HEK293T (cell line): ENCODE measurements at regions not wholly inside any gene's neighbourhood (a gene's known extent, or its start where the extent isn't known, plus 50 kb on each side); places are given as distances from the start of the nearest gene placed in this dataset.

ENCODE experiments used
- ARNT ChIP-seq: fragments of 450-650 bp; IDR thresholded peaks from 2 replicates; pipeline ENCODE4 v1.6.1; 2017; ENCODE audit warnings: mild to moderate bottlenecking
- BHLHE40 ChIP-seq: fragments of 450-650 bp; IDR thresholded peaks from 2 replicates; pipeline ENCODE4 v1.6.1; 2016; ENCODE audit warnings: mild to moderate bottlenecking, moderate library complexity, borderline replicate concordance
- FOXA1 ChIP-seq: fragments of 450-650 bp; IDR thresholded peaks from 2 replicates; pipeline ENCODE4 v1.6.1; 2016; ENCODE audit warnings: mild to moderate bottlenecking
- FOXK2 ChIP-seq: fragments of 450-650 bp; IDR thresholded peaks from 2 replicates; pipeline ENCODE4 v1.6.1; 2016; ENCODE audit warnings: mild to moderate bottlenecking
- FOXM1 ChIP-seq: fragments of 450-650 bp; IDR thresholded peaks from 2 replicates; pipeline ENCODE4 v1.6.1; 2017; ENCODE audit warnings: mild to moderate bottlenecking, borderline replicate concordance
- HDGF ChIP-seq: fragments of 450-650 bp; IDR thresholded peaks from 2 replicates; pipeline ENCODE4 v1.6.1; 2017; ENCODE audit warnings: antibody characterized with exemption, borderline replicate concordance
- L3MBTL2 ChIP-seq: fragments of 450-650 bp; conservative IDR thresholded peaks from 2 replicates; pipeline ENCODE4 v1.6.1; 2016; ENCODE audit warnings: mild to moderate bottlenecking
- LEF1 ChIP-seq: fragments of 450-650 bp; IDR thresholded peaks from 2 replicates; pipeline ENCODE4 v1.6.1; 2017; ENCODE audit warnings: mild to moderate bottlenecking, borderline replicate concordance
- PKNOX1 ChIP-seq: fragments of 450-650 bp; IDR thresholded peaks from 2 replicates; pipeline ENCODE4 v1.6.1; 2016
- SP1 ChIP-seq: fragments of 450-650 bp; IDR thresholded peaks from 2 replicates; pipeline ENCODE4 v1.6.1; 2017
- SUZ12 ChIP-seq: fragments of 450-650 bp; IDR thresholded peaks from 2 replicates; pipeline ENCODE4 v1.6.1; 2016; ENCODE audit warnings: mild to moderate bottlenecking
- ZNF384 ChIP-seq: fragments of 450-650 bp; IDR thresholded peaks from 2 replicates; pipeline ENCODE4 v1.6.1; 2016

- TF ChIP-seq ZNF384, result no peak
- TF ChIP-seq LEF1, result no peak
- TF ChIP-seq SP1, result no peak
- no peak for TF ChIP-seq FOXK2
- TF ChIP-seq FOXA1, result no peak
- no peak for TF ChIP-seq FOXM1
- TF ChIP-seq SUZ12, result no peak
- TF ChIP-seq HDGF, result no peak
- no peak for TF ChIP-seq PKNOX1
- TF ChIP-seq BHLHE40, result no peak
- no peak for TF ChIP-seq ARNT
- no peak for TF ChIP-seq L3MBTL2
Measured at GRCh38 chr12:29888777-29889176, 105.0 kb upstream of the TMTC1 start.
